ENCODE measurements at regions not wholly inside any gene's neighbourhood (a gene's known extent, or its start where the extent isn't known, plus 50 kb on each side); places are given as distances from the start of the nearest gene placed in this dataset.

- Histone ChIP-seq H3F3A (ENCODE audit: insufficient read depth, low read length) (no peaks in the 10 kb centered on the region), H3K9ac (ENCODE audit: low read length) (no peak overlapping the region), H3K9me3 (replicated peaks; ENCODE audit: insufficient read depth, low read length) (no peaks in the 10 kb centered on the region), H2AFZ (ENCODE audit: low read length) (no peak overlapping the region), H3K79me2 (ENCODE audit: low read length) (no peaks in the 10 kb centered on the region), H3K4me2 (ENCODE audit: low read depth, low read length) (no peak overlapping the region), H3K9me2 (replicated peaks; ENCODE audit: insufficient read depth, low read length) (no peaks in the 10 kb centered on the region), H3K27ac (ENCODE audit: low read length) (no peak overlapping the region), H3K27me3 (replicated peaks; ENCODE audit: insufficient read depth, low read length) (no peaks in the 10 kb centered on the region), H4K20me1 (ENCODE audit: insufficient read depth, low read length) (no peaks in the 10 kb centered on the region), H3K36me3 (replicated peaks; ENCODE audit: insufficient read depth, low read length) (no peaks in the 10 kb centered on the region), H3K4me3 (ENCODE audit: low read length) (no peak overlapping the region), H3K4me1 (ENCODE audit: low read length) (no peaks in the 10 kb centered on the region)
- DNase-seq = no peak
- TF ChIP-seq EZH2 (optimal IDR thresholded peaks at IDR 0.05; ENCODE audit: low read depth, low read length) = no peak
- TF ChIP-seq, protein P1, sequence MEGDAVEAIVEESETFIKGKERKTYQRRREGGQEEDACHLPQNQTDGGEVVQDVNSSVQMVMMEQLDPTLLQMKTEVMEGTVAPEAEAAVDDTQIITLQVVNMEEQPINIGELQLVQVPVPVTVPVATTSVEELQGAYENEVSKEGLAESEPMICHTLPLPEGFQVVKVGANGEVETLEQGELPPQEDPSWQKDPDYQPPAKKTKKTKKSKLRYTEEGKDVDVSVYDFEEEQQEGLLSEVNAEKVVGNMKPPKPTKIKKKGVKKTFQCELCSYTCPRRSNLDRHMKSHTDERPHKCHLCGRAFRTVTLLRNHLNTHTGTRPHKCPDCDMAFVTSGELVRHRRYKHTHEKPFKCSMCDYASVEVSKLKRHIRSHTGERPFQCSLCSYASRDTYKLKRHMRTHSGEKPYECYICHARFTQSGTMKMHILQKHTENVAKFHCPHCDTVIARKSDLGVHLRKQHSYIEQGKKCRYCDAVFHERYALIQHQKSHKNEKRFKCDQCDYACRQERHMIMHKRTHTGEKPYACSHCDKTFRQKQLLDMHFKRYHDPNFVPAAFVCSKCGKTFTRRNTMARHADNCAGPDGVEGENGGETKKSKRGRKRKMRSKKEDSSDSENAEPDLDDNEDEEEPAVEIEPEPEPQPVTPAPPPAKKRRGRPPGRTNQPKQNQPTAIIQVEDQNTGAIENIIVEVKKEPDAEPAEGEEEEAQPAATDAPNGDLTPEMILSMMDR (IDR thresholded peaks at IDR 0.05; ENCODE audit: low read length) = no peak
- TF ChIP-seq EZH2phosphoT487 (IDR thresholded peaks at IDR 0.05; ENCODE audit: low read length) = no peak
These were observed 460.8 kb downstream of the RNF144A start for GRCh38 chr2:7377916-7378569.

DNA sequence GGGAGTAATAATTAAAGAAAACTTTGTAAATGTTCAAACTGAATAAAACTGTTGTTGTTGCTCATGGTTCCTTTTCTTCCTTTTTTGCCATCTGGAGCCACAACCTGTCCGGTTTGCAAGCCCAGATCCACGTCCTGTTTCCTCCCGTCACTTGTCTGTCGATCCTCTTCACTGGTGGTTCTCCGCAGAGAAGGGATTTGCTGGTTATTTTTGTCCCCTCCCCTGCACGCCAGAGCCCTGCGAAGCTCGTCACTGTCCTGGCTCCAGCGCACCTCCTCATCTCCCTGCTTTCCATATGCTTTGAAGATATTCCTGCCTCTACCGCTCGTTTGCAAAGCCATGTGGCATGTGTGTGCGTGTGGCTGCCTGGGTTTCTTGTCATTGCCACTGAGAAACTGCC lies 461.4 kb downstream of the RNF144A start:
- Histone ChIP-seq H3K79me2 (ENCODE audit: low read length) (no peaks in the 10 kb centered on the region), H3K27me3 (replicated peaks; ENCODE audit: insufficient read depth, low read length) (no peaks in the 10 kb centered on the region), H3K9ac (ENCODE audit: low read length) (no peak overlapping the region), H3K4me3 (ENCODE audit: low read length) (no peak overlapping the region), H3K4me1 (ENCODE audit: low read length) (no peaks in the 10 kb centered on the region), H3K36me3 (replicated peaks; ENCODE audit: insufficient read depth, low read length) (no peaks in the 10 kb centered on the region), H3F3A (ENCODE audit: insufficient read depth, low read length) (no peaks in the 10 kb centered on the region), H3K9me3 (replicated peaks; ENCODE audit: insufficient read depth, low read length) (no peaks in the 10 kb centered on the region), H2AFZ (ENCODE audit: low read length) (no peak overlapping the region), H4K20me1 (ENCODE audit: insufficient read depth, low read length) (no peaks in the 10 kb centered on the region), H3K27ac (ENCODE audit: low read length) (no peak overlapping the region), H3K4me2 (ENCODE audit: low read depth, low read length) (no peak overlapping the region), H3K9me2 (replicated peaks; ENCODE audit: insufficient read depth, low read length) (no peaks in the 10 kb centered on the region)
- TF ChIP-seq EZH2 (optimal IDR thresholded peaks at IDR 0.05; ENCODE audit: low read depth, low read length) (no peak), EZH2phosphoT487 (IDR thresholded peaks at IDR 0.05; ENCODE audit: low read length) (no peak)
- TF ChIP-seq, protein P1 (IDR thresholded peaks at IDR 0.05; ENCODE audit: low read length) = no peak
- DNase-seq = no peak

GRCh38 chr2:7379799-7380198 lies 462.6 kb downstream of the RNF144A start:
- no peak overlapping the region for H3K27ac ChIP-seq (ENCODE audit: low read length)
- H3K36me3 ChIP-seq (replicated peaks; ENCODE audit: insufficient read depth, low read length) = no peaks in the 10 kb centered on the region
- TF ChIP-seq EZH2phosphoT487 (IDR thresholded peaks at IDR 0.05; ENCODE audit: low read length) (no peak), EZH2 (optimal IDR thresholded peaks at IDR 0.05; ENCODE audit: low read depth, low read length) (no peak)
- TF ChIP-seq, protein P1 (IDR thresholded peaks at IDR 0.05; ENCODE audit: low read length) = no peak
- no peak overlapping the region for H3K4me3 ChIP-seq (ENCODE audit: low read length)
- no peaks in the 10 kb centered on the region for H3K9me3 ChIP-seq (replicated peaks; ENCODE audit: insufficient read depth, low read length)
- no peak for DNase-seq
- H3K27me3 ChIP-seq (replicated peaks; ENCODE audit: insufficient read depth, low read length) = no peaks in the 10 kb centered on the region
- no peak overlapping the region for H3K4me2 ChIP-seq (ENCODE audit: low read depth, low read length)
- H3F3A ChIP-seq (ENCODE audit: insufficient read depth, low read length) = no peaks in the 10 kb centered on the region
- H3K4me1 ChIP-seq (ENCODE audit: low read length) = no peaks in the 10 kb centered on the region
- no peaks in the 10 kb centered on the region for H3K9me2 ChIP-seq (replicated peaks; ENCODE audit: insufficient read depth, low read length)
- no peaks in the 10 kb centered on the region for H3K79me2 ChIP-seq (ENCODE audit: low read length)
- no peak overlapping the region for H2AFZ ChIP-seq (ENCODE audit: low read length)
- H3K9ac ChIP-seq (ENCODE audit: low read length) = no peak overlapping the region
- no peaks in the 10 kb centered on the region for H4K20me1 ChIP-seq (ENCODE audit: insufficient read depth, low read length)
